ENCODE measurements at regions not wholly inside any gene's neighbourhood (a gene's known extent, or its start where the extent isn't known, plus 50 kb on each side); places are given as distances from the start of the nearest gene placed in this dataset.

DNA sequence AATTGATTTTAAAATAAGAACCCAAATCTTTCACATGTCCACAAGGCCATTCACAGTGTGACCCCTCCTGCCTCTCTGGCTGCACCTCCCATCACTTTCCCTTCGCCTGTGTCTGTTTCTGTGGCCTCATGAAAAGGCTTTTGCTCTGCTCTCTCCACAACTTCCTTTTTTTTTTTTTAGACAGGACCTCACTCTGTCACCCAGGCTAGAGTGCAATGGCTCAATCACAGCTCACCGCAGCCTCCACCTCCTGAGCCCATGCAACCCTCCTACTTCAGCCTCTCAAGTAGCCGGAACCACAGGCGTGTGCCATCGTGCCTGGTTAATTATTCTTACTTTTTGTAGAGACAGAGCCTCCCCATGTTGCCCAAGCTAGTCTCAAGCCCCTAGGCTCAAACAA lies 197.1 kb downstream of the ABCC12 start:
- H3K9me3 ChIP-seq: no peaks in the 10 kb centered on the region
- no TSS peak for BruUV-seq (replicated peaks)
- no peaks in the 10 kb centered on the region for H3K36me3 ChIP-seq (ENCODE audit: control insufficient read depth, insufficient read depth, low read length)
- Mint-ChIP-seq H3K36me3 (ENCODE audit: insufficient read depth, unreplicated experiment) (no peaks in the 10 kb centered on the region), H3K9me3 (ENCODE audit: unreplicated experiment) (no peaks in the 10 kb centered on the region), H3K27ac (ENCODE audit: unreplicated experiment) (no peak overlapping the region), H3K4me1 (ENCODE audit: low read depth, unreplicated experiment) (no peaks in the 10 kb centered on the region), H3K27me3 (ENCODE audit: insufficient read depth, unreplicated experiment) (peaks cover 3% of the 10 kb centered on the region), H3K4me3 (ENCODE audit: unreplicated experiment) (no peak overlapping the region)
- TF ChIP-seq, protein P1, sequence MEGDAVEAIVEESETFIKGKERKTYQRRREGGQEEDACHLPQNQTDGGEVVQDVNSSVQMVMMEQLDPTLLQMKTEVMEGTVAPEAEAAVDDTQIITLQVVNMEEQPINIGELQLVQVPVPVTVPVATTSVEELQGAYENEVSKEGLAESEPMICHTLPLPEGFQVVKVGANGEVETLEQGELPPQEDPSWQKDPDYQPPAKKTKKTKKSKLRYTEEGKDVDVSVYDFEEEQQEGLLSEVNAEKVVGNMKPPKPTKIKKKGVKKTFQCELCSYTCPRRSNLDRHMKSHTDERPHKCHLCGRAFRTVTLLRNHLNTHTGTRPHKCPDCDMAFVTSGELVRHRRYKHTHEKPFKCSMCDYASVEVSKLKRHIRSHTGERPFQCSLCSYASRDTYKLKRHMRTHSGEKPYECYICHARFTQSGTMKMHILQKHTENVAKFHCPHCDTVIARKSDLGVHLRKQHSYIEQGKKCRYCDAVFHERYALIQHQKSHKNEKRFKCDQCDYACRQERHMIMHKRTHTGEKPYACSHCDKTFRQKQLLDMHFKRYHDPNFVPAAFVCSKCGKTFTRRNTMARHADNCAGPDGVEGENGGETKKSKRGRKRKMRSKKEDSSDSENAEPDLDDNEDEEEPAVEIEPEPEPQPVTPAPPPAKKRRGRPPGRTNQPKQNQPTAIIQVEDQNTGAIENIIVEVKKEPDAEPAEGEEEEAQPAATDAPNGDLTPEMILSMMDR (IDR thresholded peaks at IDR 0.05; ENCODE audit: insufficient read depth in 1 of 2, low read depth in 1 of 2, low read length in 1 of 2, severe bottlenecking in 1 of 2, unreplicated experiment in 1 of 2): no peak
- POLR2A ChIA-PET: no interaction called here
- DNase-seq: no peak
- CTCF ChIA-PET: no interaction called here
- no peak overlapping the region for H3K4me3 ChIP-seq (ENCODE audit: low read depth, low read length)
- H3K4me1 ChIP-seq: no peaks in the 10 kb centered on the region
- no peaks in the 10 kb centered on the region for H3K27me3 ChIP-seq (replicated peaks; ENCODE audit: control insufficient read depth, insufficient read depth, low read length)
- intact Hi-C loops (cut with micrococcal nuclease; ENCODE audit: unreplicated experiment): no loop called here

DNA sequence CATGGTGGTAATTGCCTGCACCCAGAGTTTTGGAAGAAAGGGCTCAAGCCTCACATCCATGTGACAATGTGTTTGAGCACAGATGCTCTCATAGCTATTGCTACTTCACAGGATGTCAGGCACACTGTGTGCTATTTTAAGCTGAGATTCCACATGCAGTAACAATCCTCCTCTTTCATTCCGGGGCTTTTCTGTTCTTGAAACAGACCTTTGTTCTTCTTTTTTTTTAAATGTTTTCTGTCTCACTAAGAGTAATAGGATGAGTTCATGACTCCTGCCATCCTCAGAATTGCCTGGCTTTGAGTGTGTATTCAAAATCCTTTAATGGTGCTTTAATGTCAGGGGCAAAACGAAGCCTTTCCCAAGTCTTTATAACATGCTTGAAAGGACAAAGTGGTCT lies 198.9 kb downstream of the ABCC12 start:
- CTCF ChIA-PET: no interaction called here
- H3K4me3 ChIP-seq (ENCODE audit: low read depth, low read length): no peak overlapping the region
- H3K9me3 ChIP-seq: no peaks in the 10 kb centered on the region
- Mint-ChIP-seq H3K4me3 (ENCODE audit: unreplicated experiment) (no peak overlapping the region), H3K36me3 (ENCODE audit: insufficient read depth, unreplicated experiment) (no peaks in the 10 kb centered on the region), H3K27ac (ENCODE audit: unreplicated experiment) (no peak overlapping the region), H3K4me1 (ENCODE audit: low read depth, unreplicated experiment) (no peaks in the 10 kb centered on the region), H3K9me3 (ENCODE audit: unreplicated experiment) (no peaks in the 10 kb centered on the region), H3K27me3 (ENCODE audit: insufficient read depth, unreplicated experiment) (peaks cover 5% of the 10 kb centered on the region)
- H3K4me1 ChIP-seq: no peaks in the 10 kb centered on the region
- TF ChIP-seq, protein P1 (IDR thresholded peaks at IDR 0.05; ENCODE audit: insufficient read depth in 1 of 2, low read depth in 1 of 2, low read length in 1 of 2, severe bottlenecking in 1 of 2, unreplicated experiment in 1 of 2): no peak
- no peaks in the 10 kb centered on the region for H3K27me3 ChIP-seq (replicated peaks; ENCODE audit: control insufficient read depth, insufficient read depth, low read length)
- no peak for DNase-seq
- H3K36me3 ChIP-seq (ENCODE audit: control insufficient read depth, insufficient read depth, low read length): no peaks in the 10 kb centered on the region
- no TSS peak for BruUV-seq (replicated peaks)
- intact Hi-C loops (cut with micrococcal nuclease; ENCODE audit: unreplicated experiment): no loop called here
- POLR2A ChIA-PET: no interaction called here

DNA sequence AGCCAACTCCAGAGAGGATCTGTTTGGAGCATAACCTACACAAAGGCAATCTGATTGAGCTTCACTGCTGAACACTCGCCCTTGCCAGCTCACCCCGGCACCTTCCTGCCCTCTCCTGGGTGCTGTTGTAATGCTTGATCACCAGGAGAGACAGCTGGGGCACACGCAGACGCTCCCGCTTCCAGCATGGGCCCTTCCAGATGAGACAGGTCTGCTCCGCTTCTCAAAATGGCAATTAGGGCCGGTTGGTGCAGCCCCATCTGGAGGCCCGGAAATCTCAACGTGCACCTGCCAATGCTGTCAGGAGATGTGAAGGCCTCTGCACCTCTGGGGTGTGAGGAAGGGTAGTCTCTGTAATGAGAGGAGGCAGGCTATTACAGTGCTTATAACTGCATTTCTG lies 206.1 kb downstream of the ABCC12 start:
- DNase-seq: no peak
- intact Hi-C loops (cut with micrococcal nuclease; ENCODE audit: unreplicated experiment): no loop called here
- Mint-ChIP-seq H3K27me3 (ENCODE audit: insufficient read depth, unreplicated experiment) (peaks cover 2% of the 10 kb centered on the region), H3K9me3 (ENCODE audit: unreplicated experiment) (no peaks in the 10 kb centered on the region), H3K4me1 (ENCODE audit: low read depth, unreplicated experiment) (no peaks in the 10 kb centered on the region), H3K27ac (ENCODE audit: unreplicated experiment) (no peak overlapping the region), H3K4me3 (ENCODE audit: unreplicated experiment) (no peak overlapping the region), H3K36me3 (ENCODE audit: insufficient read depth, unreplicated experiment) (no peaks in the 10 kb centered on the region)
- CTCF ChIA-PET: no interaction called here
- Histone ChIP-seq H3K9me3 (no peaks in the 10 kb centered on the region), H3K27me3 (replicated peaks; ENCODE audit: control insufficient read depth, insufficient read depth, low read length) (no peaks in the 10 kb centered on the region), H3K36me3 (ENCODE audit: control insufficient read depth, insufficient read depth, low read length) (no peaks in the 10 kb centered on the region), H3K4me3 (ENCODE audit: low read depth, low read length) (no peak overlapping the region), H3K4me1 (no peaks in the 10 kb centered on the region)
- POLR2A ChIA-PET: no interaction called here
- TF ChIP-seq, protein P1 (IDR thresholded peaks at IDR 0.05; ENCODE audit: insufficient read depth in 1 of 2, low read depth in 1 of 2, low read length in 1 of 2, severe bottlenecking in 1 of 2, unreplicated experiment in 1 of 2): no peak
- no TSS peak for BruUV-seq (replicated peaks)

All from Caco-2 (cell line).